ENCODE measurements at regions not wholly inside any gene's neighbourhood (a gene's known extent, or its start where the extent isn't known, plus 50 kb on each side); places are given as distances from the start of the nearest gene placed in this dataset.

DNA sequence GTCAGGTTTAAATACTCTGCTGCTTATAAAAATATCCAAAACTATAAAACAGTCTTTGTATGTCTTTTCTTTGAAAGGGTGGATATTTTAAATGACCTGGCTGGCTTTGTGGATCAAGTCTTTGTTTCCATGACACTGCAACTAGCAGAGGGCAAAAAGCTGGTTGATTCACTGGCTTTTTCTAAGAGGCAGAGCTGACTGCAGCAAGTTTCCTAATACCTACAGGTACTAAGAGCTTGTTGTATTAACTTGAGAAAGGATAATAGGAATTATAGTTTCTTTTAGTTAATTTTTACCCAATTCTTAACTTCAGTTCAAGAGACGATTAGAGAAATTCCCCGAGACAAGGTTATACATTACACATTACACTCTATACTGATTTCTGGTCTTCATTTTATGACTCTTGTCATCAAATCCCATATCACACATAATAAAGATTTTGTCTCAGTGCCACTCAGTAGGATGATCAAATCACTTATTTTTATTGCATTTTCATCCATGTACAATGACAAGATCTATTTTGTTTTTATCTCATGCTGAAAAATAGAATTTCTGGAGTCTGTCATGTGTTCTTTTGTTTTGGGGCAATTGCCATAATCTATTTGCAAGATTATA lies 120.1 kb upstream of the RIMS1 start:
- Histone ChIP-seq H3K4me1 (ENCODE audit: insufficient read depth, low read length) (no peaks in the 10 kb centered on the region), H3K4me2 (ENCODE audit: insufficient read depth, low read length) (no peak overlapping the region), H3K4me3 (ENCODE audit: low read depth in 1 of 2, low read length in 2 of 2) (no peak overlapping the region), H3K27ac (ENCODE audit: low read length) (no peak overlapping the region), H3K79me2 (ENCODE audit: insufficient read depth, low read length) (no peaks in the 10 kb centered on the region), H3K36me3 (ENCODE audit: insufficient read depth, low read length) (no peaks in the 10 kb centered on the region), H3K9me3 (ENCODE audit: insufficient read depth, low read length, severe bottlenecking) (no peaks in the 10 kb centered on the region), H2AFZ (ENCODE audit: low read depth, low read length) (no peak overlapping the region), H4K20me1 (ENCODE audit: insufficient read depth, low read length) (no peaks in the 10 kb centered on the region), H3K9ac (ENCODE audit: low read depth, low read length) (no peak overlapping the region), H3K27me3 (ENCODE audit: insufficient read depth, low read length, poor library complexity) (no peaks in the 10 kb centered on the region)
- no peak for TF ChIP-seq EZH2 (IDR thresholded peaks at IDR 0.05; ENCODE audit: borderline replicate concordance, low read depth, low read length, severe bottlenecking)
- TF ChIP-seq, protein P1, sequence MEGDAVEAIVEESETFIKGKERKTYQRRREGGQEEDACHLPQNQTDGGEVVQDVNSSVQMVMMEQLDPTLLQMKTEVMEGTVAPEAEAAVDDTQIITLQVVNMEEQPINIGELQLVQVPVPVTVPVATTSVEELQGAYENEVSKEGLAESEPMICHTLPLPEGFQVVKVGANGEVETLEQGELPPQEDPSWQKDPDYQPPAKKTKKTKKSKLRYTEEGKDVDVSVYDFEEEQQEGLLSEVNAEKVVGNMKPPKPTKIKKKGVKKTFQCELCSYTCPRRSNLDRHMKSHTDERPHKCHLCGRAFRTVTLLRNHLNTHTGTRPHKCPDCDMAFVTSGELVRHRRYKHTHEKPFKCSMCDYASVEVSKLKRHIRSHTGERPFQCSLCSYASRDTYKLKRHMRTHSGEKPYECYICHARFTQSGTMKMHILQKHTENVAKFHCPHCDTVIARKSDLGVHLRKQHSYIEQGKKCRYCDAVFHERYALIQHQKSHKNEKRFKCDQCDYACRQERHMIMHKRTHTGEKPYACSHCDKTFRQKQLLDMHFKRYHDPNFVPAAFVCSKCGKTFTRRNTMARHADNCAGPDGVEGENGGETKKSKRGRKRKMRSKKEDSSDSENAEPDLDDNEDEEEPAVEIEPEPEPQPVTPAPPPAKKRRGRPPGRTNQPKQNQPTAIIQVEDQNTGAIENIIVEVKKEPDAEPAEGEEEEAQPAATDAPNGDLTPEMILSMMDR (IDR thresholded peaks at IDR 0.05; ENCODE audit: borderline replicate concordance, extremely low read depth, low read length, poor library complexity, severe bottlenecking), result no peak
- ATAC-seq (ENCODE audit: insufficient read depth, low read depth), result no peak
- no peak for DNase-seq

DNA sequence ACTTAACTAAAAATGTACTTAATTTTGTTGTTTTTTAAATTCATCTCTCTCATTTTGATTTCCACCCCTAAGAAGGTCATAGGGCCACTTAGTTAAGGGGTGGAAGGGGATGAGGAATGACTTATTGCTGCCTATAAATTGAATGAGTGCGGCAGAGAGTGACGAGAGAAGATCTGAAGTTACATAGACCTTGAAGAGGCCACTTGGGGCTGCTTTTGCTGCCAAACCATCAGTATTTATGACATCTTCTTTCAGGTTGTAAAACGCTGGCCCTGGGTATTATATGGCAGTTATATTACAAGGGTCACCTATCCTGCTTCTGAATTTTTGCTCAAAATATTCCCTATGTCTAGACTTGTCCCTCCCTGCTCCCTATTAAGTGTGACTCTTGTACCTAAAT lies 119.6 kb upstream of the RIMS1 start:
- H3K27me3 ChIP-seq (ENCODE audit: insufficient read depth, low read length, poor library complexity), result no peaks in the 10 kb centered on the region
- no peaks in the 10 kb centered on the region for H4K20me1 ChIP-seq (ENCODE audit: insufficient read depth, low read length)
- no peak overlapping the region for H3K27ac ChIP-seq (ENCODE audit: low read length)
- DNase-seq, result no peak
- no peaks in the 10 kb centered on the region for H3K9me3 ChIP-seq (ENCODE audit: insufficient read depth, low read length, severe bottlenecking)
- ATAC-seq (ENCODE audit: insufficient read depth, low read depth), result no peak
- H2AFZ ChIP-seq (ENCODE audit: low read depth, low read length), result no peak overlapping the region
- H3K36me3 ChIP-seq (ENCODE audit: insufficient read depth, low read length), result no peaks in the 10 kb centered on the region
- H3K4me2 ChIP-seq (ENCODE audit: insufficient read depth, low read length), result no peak overlapping the region
- H3K4me3 ChIP-seq (ENCODE audit: low read depth in 1 of 2, low read length in 2 of 2), result no peak overlapping the region
- TF ChIP-seq, protein P1 (IDR thresholded peaks at IDR 0.05; ENCODE audit: borderline replicate concordance, extremely low read depth, low read length, poor library complexity, severe bottlenecking), result no peak
- no peak for TF ChIP-seq EZH2 (IDR thresholded peaks at IDR 0.05; ENCODE audit: borderline replicate concordance, low read depth, low read length, severe bottlenecking)
- no peaks in the 10 kb centered on the region for H3K4me1 ChIP-seq (ENCODE audit: insufficient read depth, low read length)
- H3K9ac ChIP-seq (ENCODE audit: low read depth, low read length), result no peak overlapping the region
- no peaks in the 10 kb centered on the region for H3K79me2 ChIP-seq (ENCODE audit: insufficient read depth, low read length)

DNA sequence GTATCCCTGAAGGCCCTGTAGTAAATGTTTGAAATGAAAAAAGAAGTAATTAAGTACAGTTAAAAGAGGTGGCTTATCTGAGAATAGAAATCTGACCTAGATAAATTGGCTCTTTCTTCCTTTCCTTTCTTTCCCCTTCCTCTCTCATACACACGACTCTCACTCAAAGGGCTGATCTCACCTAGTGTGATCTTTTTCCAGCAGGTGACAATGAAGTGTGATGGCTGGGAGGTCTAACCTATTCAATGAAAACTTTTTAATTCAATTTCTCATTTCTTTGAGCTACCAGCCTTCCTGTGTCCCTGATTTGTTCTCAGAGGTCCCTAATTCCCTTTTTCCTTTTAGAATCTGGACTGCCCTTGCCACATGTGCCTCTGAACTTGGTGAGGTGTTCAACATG lies 118.0 kb upstream of the RIMS1 start:
- DNase-seq (no peak), ATAC-seq (ENCODE audit: insufficient read depth, low read depth) (no peak)
- H3K9ac ChIP-seq (ENCODE audit: low read depth, low read length), result no peak overlapping the region
- H3K4me1 ChIP-seq (ENCODE audit: insufficient read depth, low read length), result no peaks in the 10 kb centered on the region
- H3K9me3 ChIP-seq (ENCODE audit: insufficient read depth, low read length, severe bottlenecking), result no peaks in the 10 kb centered on the region
- H3K27me3 ChIP-seq (ENCODE audit: insufficient read depth, low read length, poor library complexity), result no peaks in the 10 kb centered on the region
- no peaks in the 10 kb centered on the region for H3K79me2 ChIP-seq (ENCODE audit: insufficient read depth, low read length)
- TF ChIP-seq EZH2 (IDR thresholded peaks at IDR 0.05; ENCODE audit: borderline replicate concordance, low read depth, low read length, severe bottlenecking), result no peak
- TF ChIP-seq, protein P1 (IDR thresholded peaks at IDR 0.05; ENCODE audit: borderline replicate concordance, extremely low read depth, low read length, poor library complexity, severe bottlenecking), result no peak
- no peaks in the 10 kb centered on the region for H3K36me3 ChIP-seq (ENCODE audit: insufficient read depth, low read length)
- H4K20me1 ChIP-seq (ENCODE audit: insufficient read depth, low read length), result no peaks in the 10 kb centered on the region
- no peak overlapping the region for H3K4me2 ChIP-seq (ENCODE audit: insufficient read depth, low read length)
- no peak overlapping the region for H3K4me3 ChIP-seq (ENCODE audit: low read depth in 1 of 2, low read length in 2 of 2)
- no peak overlapping the region for H2AFZ ChIP-seq (ENCODE audit: low read depth, low read length)
- no peak overlapping the region for H3K27ac ChIP-seq (ENCODE audit: low read length)

Measured in DND-41 (cell line).